GM18498 (cell line): ENCODE measurements at regions not wholly inside any gene's neighbourhood (a gene's known extent, or its start where the extent isn't known, plus 50 kb on each side); places are given as distances from the start of the nearest gene placed in this dataset.
"Not testable (repeated sequence)": the region's sequence is repeated elsewhere in the genome, so short reads cannot be mapped to it uniquely, and the experiment has no call there.

Experiments
- ATAC-seq: cut with Tn5 transposase; IDR thresholded peaks from one replicate; pipeline ENCODE4 v1.9.1; 2021; ENCODE audit warnings: mild to moderate bottlenecking, moderate library complexity; ENCODE audit not compliant: unreplicated experiment

DNA sequence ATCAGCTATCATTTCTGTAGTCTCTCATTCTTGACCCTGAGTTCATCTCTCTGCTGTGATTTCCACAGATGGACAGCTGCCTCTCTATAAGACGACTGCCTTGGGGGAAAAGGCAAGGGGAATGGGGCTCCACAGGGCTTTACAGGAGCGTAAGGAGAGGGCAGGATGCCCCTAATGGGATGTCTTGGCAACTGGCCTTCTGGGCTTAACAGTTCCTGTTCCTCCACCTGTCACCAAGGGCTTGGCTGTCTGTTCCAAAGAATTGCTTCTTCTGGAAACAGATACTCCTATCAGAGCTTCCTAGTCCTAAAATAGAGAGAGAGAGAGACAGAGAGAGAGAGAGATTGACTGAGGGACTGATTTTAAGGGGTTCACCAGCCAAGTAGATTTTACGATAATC is 181.9 kb downstream of the TMEM200A start:
- ATAC-seq = no peak

DNA sequence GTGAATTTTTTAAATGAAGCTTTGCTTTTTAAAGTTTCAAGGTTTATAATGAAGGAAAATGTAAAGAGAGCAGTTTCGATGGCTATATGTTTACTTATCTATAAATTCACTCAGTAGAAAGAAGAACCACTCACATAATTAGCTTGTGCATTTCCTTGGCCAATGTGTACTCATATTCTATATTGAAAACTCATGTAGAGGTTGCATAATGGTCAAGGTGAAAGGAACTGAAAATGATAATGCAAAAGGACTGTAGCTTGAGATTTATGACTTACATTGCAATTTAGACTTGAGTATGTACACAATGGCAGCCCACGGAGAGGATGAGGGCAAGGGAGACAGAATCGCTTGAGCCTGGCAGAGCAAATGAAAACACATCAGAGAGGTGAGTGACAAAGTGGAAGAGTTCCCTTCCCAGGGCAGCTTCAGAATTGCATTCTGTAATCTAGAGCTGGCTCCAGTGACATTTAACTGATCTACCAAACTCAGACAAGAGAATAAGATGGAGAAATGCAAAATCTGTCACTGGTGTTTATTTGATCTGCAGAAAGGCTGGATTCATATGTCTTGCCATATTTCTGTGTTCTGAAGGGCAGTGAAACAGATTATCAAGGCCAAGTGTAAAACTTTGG is 191.8 kb downstream of the TMEM200A start:
- ATAC-seq = peak; percentile 56

DNA sequence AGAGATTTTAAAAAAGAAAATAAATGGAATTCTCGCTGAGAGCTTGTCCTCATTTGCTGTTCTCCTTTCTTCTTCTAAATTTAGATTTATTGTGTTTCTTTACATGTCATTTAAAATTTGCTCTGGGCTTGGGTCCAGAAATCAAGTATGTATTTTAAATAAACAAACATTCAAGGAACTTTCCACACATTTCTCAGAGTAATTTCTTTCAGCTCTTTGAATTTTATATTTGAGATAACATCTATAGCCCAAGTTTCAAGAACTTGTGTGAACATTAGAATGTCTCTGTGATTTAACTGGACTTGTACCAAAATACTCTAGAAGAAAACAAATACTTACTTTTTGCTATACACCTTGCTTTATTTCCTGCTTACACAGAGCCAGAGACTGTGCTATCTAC is 192.3 kb downstream of the TMEM200A start:
- no peak for ATAC-seq

DNA sequence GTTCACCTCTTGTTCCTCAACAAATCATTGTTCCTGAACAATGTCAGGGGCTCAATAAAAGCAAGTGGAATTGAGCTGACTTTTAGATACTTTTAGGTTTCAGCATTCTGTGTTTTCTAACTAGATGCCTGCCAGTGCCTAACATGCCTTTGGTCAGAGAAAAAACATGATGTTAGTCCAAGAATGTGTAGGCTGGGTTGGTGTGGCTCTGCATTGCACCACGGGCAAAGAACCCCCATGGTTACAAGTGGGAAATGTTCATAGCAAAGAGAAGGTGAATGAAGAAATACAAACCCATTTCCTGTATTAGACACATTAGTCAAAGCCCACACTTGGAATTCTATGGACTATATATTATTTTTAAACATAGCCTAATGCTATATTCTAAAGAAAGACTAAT is 193.3 kb downstream of the TMEM200A start:
- ATAC-seq = no peak

DNA sequence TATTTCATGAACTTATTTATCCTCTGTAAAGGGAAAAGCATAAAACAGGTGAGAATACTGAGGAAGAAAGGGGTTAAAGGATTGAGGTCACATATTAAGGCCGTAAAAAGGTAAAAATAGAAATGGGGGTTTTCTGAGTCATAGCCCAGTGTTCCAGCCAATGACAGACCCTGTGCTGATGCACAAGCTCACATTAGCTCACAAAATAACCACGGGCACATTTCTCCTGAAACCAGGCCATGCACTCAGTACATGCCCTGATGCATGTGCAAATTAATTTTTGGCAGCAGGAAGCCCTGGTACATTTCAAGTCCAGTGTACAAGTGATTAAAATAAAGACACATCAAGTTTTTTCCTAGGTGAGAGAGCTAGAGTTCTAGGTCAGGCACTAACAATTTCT is 194.4 kb downstream of the TMEM200A start:
- no peak for ATAC-seq

DNA sequence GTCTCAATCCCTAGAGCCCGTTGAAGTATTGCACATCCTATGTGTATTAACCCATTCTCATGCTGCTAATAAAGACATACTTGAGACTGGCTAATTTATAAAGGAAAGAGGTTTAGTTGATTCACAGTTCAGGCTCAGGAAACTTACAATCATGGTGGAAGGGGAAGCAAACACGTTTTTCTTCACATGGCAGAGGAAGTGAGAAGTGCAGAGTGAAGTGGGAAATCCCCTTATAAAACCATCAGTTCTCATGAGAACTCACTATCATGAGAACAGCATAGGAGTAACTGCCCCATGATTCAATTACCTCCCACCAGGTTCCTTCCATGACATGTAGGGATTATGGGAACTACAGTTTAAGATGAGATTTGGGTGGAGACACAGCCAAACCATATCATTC is 195.3 kb downstream of the TMEM200A start:
- ATAC-seq = not testable (repeated sequence)

DNA sequence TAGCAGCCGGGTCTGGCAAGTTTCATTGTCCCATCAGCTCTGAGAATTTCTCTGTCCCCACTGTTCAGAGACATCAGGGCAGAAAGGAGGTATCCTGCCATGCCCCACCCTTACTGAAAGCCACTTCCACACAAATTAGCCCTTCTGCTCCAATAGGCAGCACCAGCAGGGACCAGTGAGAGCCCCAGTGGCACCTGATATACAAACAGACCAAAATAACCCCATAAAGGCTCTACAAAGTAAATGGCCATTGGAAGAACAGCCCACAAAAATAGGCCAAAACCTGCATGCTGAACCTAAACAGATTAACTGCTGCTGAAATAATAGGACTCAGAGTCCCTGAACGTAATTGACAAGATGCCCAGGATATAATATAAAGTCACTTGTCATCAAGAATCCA is 199.9 kb downstream of the TMEM200A start:
- no peak for ATAC-seq

DNA sequence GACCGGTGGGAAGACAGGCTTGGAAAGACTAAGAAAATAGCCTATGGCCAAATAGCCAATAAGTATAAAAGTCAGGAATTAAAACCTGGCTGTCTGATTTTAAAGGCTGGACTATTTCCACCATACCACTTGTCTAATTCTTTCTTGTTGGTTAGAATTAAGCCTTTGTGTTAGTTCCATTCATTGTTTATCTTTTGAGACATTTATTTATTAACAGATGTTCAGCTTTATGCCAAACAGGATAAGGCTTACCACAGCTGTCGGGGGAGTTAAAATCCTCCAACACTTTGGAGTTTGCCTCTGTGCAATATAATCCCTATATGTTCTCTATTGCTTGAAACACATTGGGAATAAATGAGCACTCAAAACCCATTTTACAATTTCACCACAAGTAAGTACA is 208.3 kb downstream of the TMEM200A start:
- ATAC-seq = no peak

DNA sequence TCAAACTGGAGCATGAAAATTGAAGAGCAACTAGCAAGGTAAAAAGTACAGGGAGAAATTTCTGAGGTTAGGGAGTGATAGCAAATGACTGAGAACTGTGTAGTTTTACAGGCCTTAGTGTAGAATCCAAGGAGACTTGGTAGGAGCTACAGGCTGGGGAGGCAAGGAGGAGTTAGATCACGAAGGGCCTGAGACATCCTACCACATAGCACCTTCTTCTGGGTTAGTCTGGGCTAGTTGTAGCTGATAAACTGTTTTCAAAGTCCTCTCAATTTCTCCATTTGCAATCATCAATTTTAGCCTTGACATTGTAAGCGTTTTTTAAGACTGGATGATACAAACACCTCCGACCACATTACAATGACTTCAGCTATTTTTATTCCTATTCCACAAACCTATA is 209.7 kb downstream of the TMEM200A start:
- no peak for ATAC-seq

DNA sequence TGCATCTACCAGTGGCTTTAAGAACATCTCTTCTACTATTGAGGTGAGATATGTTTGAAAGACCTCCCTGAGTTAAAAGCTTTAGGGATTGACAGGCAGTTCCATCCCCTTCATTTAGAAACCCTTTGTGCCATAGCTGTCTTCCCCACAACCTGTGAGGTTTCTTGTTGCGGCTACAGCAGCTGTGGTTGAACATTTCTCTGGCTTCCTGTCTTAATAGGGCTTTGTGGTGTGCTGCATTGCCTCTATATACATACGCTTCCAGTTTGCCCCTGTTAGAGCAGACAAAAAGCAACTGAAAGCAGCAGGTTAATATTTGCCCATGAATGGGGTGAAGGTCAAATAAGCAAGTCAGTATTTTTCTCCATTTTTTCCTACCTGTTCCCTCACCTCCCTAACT is 210.2 kb downstream of the TMEM200A start:
- peak; percentile 99 for ATAC-seq

DNA sequence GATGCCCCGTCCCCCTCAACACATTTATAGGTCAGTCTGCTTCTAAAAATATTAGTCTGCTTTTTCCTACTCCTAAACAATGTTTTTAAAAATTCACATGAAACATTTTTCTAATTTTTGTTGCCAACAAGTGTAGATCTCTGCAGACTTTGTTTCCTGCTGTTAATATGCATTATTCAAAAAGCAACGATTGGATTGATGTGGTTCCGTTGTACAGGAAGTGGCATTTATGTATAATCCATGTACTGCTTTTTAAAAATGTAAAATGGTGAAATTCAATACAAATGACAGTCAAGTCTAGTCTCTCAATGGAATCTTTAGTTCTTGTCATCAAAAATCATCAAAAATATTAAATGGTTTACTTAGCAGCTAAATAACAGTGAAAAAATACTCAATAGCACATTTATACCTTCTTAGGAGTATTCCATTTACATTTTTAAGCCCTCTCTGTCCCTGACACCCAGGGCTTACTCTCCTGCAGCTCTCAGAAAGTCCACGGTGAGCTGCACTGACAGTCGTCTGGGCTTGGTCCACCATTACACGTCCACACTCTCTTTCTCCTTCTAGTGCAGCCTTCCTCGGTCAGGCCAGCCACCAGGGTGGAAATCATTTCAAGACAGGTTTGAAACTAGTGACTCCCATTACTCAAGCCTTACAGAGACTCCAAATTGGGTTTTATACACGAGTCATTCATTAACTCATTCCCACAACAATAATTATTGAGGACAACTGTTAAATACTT is 211.5 kb downstream of the TMEM200A start:
- ATAC-seq = no peak

DNA sequence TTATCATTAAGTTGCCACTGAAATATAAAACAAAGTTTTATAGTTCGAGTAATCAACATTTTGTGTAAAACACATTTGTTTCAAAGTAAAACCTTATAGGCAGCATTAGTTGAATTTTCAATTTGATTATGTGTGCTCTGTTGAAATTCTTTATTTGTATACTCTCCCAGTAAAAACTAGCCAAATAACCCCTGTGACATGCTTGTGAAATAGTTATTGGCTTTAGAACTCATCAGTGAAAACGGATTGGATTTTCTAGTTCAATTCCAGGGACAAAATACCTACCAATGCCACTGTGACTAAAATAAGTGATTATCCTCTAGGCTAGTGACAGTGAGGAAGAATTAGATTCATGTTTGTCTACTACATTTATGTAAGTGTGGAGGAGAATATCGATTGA is 212.9 kb downstream of the TMEM200A start:
- ATAC-seq = no peak

DNA sequence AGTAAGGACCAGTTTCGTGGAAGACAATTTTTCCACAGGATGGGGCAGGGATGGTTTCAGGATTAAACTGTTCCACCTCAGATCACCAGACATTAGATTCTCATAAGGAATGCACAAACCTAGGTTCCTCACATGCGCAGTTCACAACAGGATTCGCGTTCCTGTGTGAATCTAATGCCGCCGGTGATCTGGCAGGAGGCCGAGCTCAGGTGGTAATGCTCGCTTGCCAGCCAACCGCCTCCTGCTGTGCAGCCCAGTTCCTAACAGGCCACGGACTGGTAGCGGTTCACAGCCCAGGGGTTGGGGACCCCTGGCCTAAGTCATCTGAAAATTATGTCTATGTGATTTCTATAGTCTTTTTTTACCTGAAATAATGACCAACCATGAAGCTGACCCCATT is 217.5 kb downstream of the TMEM200A start:
- ATAC-seq = no peak

DNA sequence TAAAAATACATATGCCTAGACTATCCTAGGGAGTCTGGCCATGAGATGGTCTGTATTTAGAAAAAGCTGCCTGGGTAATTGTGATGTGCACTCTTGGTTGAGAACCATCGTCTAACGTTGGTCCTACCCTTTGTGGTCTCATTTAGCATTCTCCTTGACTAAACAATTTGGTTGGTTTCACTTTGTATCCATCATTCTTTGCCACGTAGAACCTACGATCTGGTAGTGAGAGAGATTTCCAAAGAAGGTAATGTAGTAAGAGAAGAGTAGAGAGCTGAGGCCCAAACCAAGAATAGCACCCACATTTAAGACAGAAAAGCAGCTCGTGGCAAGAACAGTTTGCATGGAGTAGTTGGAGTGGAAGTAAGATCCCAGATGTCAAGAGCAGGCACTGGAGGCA is 219.8 kb downstream of the TMEM200A start:
- no peak for ATAC-seq

DNA sequence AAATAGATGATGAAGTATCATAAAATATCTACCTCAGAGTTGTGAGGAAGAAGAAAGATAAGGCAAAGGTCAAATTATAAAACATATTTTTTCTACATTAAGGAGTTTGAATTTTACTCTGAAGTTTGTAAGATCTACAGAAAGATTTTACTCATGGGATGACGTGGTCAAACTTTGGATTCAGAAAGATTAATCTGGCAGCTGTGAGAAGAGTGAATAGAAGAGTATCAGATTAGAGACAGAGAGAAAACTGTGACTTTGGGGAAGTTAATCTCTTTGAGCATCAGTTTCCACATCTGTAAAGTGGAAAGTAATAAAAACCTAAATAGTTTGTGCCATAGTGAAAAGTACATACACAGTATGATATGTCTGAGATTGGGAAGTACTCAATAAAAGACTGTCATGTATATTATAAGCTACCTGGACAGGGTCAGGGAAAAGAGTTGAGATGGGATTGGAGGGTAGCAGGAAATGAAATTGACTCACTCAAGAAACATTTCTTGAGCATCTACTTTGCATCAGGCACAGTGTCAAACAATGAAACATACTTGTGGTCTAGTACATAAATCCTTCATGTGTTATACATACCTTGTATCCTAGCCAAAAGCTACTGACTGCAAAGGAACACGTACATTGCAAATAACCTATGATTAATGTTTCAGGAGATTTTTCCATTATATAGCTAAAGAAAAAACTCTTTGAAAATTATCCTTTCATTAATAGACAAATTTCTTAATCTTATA is 222.1 kb downstream of the TMEM200A start:
- ATAC-seq = no peak

DNA sequence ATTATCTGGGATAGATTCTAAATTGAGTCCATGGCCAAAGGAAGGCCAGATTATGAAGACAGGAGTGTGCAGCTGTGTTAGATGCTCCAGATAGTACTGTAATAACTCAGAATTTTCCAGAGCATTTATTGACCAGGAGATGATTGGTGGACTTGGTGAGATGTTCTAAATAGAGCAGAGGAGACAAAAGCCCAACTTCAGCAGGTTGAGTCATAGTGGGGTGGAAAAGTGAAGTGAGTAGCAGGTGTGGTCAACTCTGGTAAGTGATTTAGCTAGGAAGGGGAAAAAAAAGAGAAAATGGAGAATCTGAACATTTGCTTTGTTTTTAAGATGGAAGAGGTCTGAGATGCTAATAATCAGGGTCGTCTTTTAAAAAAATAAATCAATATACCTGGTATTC is 227.4 kb downstream of the TMEM200A start:
- ATAC-seq = no peak

DNA sequence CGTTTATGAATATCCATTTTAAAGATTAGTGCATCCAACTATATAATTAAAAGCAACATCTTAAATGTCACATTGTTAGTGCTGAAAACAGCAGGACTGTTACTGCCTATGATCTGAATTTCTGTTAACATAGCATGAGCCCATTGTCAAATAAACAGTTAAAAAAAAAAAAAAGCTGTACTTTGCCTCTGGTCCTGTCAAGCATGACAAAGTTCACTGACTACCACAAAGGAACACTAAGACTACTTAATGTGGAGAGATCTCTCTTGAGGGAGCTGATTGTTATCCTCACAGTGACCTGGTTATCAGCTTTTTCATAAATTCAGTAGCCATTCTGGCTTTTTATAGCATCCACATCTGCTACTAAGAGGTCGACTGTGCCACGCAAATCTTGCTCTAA is 228.1 kb downstream of the TMEM200A start:
- ATAC-seq = no peak

DNA sequence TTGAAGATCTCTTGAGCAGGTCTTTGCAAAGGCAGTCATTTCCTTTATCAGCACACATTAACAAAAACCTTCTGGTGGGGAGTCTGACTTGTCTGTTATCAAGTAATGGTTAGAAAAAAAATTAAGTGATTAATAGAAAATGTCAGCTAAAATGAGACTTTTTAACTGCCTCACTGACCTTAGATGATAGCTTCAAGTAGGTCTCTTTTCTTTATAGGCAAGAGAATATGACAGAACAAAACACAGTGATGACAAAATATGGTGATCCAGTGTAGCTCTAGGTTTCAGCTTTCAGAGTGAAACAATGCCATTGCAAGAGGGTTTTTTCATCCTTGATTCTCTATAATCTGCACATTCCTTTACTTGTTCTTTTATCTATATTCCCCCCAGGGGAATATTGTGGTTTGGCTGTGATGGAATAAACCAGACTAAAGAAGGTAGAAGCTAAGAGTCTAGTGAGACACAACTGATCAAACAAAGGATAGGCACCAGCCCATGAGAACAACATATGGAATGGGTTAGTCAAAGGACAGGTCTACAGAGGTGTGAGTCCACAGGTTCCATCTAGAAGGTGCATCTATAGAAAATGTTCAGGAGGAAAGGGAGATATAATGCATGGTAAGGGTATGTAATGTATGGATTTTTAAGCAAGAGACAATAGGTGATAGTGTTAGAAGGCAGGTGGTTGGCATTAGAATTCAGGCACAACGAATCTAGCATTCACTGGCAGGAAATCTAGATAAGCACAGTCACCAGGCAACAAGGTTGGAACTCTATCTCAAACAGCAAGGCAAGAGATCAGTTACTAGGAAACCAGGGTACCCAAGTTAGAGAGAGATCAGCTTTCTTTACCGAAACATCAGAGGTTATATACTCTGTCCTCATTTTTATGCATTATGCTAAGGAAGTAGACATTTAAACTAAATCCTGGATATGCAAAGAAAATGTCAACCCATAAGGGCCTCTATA is 228.9 kb upstream of the SMLR1 start:
- ATAC-seq = no peak

DNA sequence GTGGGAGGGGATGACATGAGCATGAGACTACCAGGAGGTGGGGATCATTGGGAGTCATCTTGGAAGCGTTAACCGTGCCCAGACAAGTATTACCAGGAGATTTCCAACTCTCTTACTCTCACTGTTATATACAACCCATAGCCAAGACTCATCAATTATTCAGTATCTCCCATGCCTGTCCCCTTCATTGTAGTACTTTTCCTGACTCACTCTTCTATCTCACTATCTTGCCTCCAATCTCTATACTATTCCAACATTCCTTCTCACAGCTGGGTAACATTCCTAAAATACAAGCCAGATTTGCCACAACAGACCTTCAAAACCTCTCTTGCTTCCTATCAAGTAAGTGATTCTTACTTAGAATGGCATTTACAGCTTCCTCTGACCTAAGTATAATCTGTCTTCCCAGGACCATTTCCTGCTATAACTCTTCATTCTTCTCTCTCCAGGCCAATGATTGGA is 226.3 kb upstream of the SMLR1 start:
- ATAC-seq = no peak

DNA sequence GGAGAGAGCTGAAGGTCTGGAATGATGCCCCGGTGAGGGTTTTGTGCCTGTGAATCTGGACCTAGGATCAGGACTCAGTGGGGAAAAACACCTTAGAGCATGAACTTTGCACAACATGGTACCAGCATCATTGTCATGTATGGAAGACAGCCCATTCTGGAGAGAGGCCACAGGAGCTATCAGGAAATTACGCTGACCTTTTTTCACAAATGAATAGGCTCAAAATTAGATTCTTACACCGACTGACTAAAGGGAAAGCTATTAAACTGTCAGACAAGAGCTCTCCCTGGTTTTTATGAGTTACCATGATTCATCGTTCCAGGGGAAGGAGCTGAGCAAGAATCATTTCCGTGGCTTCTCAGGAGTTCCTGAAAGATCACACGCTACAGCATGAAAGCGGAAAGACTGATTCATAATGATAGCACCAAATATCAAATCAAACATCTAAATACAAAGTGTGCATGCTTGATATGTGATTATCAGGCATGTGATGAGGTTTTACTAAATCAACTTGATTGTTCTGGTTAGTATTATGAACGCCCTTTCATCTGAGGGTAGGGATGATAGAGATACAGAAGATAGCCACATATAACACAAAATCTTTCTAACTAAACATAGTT is 224.9 kb upstream of the SMLR1 start:
- no peak for ATAC-seq
